ENCODE measurements at regions not wholly inside any gene's neighbourhood (a gene's known extent, or its start where the extent isn't known, plus 50 kb on each side); places are given as distances from the start of the nearest gene placed in this dataset.

GRCh38 chr14:49056021-49056420 is 530.2 kb downstream of the RPS29 start:
- Histone ChIP-seq H3K9ac (ENCODE audit: low read depth in 1 of 2, low read length in 2 of 2) (no peak overlapping the region), H3K4me3 (ENCODE audit: low read depth in 1 of 3, low read length in 3 of 3) (no peak overlapping the region), H3K9me3 (ENCODE audit: control insufficient read depth in 4 of 4, low read length in 3 of 4) (no peaks in the 10 kb centered on the region), H3K4me1 (ENCODE audit: control insufficient read depth in 4 of 4, insufficient read depth in 4 of 4, low read length in 3 of 4) (peaks cover 0 to 13% (median 9%) of the 10 kb centered on the region in 4 donors), H3K27me3 (ENCODE audit: control insufficient read depth in 4 of 4, insufficient read depth in 4 of 4, low read length in 3 of 4) (no peaks in the 10 kb centered on the region), H3K27ac (ENCODE audit: low read depth in 1 of 2, low read length in 2 of 2) (no peak overlapping the region), H3K36me3 (ENCODE audit: control insufficient read depth in 4 of 4, insufficient read depth in 3 of 4, low read depth in 1 of 4, low read length in 3 of 4) (no peaks in the 10 kb centered on the region)
- TF ChIP-seq ATF3 (IDR thresholded peaks at IDR 0.05) (no peak), FOXA2 (IDR thresholded peaks at IDR 0.05) (no peak)
- 92% methylated on average over 1 of the region's 1 CpG for WGBS
- no peak for DNase-seq (ENCODE audit: low spot score)

- Histone ChIP-seq H3K9ac (ENCODE audit: low read depth in 1 of 2, low read length in 2 of 2) (no peak overlapping the region), H3K27ac (ENCODE audit: low read depth in 1 of 2, low read length in 2 of 2) (no peak overlapping the region), H3K9me3 (ENCODE audit: control insufficient read depth in 4 of 4, low read length in 3 of 4) (no peaks in the 10 kb centered on the region), H3K27me3 (ENCODE audit: control insufficient read depth in 4 of 4, insufficient read depth in 4 of 4, low read length in 3 of 4) (no peaks in the 10 kb centered on the region), H3K36me3 (ENCODE audit: control insufficient read depth in 4 of 4, insufficient read depth in 3 of 4, low read depth in 1 of 4, low read length in 3 of 4) (no peaks in the 10 kb centered on the region), H3K4me3 (ENCODE audit: low read depth in 1 of 3, low read length in 3 of 3) (no peak overlapping the region), H3K4me1 (ENCODE audit: control insufficient read depth in 4 of 4, insufficient read depth in 4 of 4, low read length in 3 of 4) (no peaks in the 10 kb centered on the region)
- WGBS = 81% methylated on average over 2 of the region's 2 CpGs
- no peak for DNase-seq (ENCODE audit: low spot score)
- TF ChIP-seq HNF4G (IDR thresholded peaks at IDR 0.05) = no peak
- no peak for TF ChIP-seq REST (IDR thresholded peaks at IDR 0.05)
- no peak for TF ChIP-seq FOXA2 (IDR thresholded peaks at IDR 0.05)
- no peak for TF ChIP-seq JUND (IDR thresholded peaks at IDR 0.05)
- no peak for TF ChIP-seq RAD21 (IDR thresholded peaks at IDR 0.05)
- no peak for TF ChIP-seq RXRA (IDR thresholded peaks at IDR 0.05)
- TF ChIP-seq MAX (IDR thresholded peaks at IDR 0.05) = no peak
- no peak for TF ChIP-seq NR2F2 (IDR thresholded peaks at IDR 0.05)
- no peak for TF ChIP-seq HNF4A (conservative IDR thresholded peaks at IDR 0.05)
- no peak for TF ChIP-seq YY1 (IDR thresholded peaks at IDR 0.05)
- TF ChIP-seq FOXA1 (IDR thresholded peaks at IDR 0.05) = no peak
- TF ChIP-seq SP1 (IDR thresholded peaks at IDR 0.05) = no peak
- no peak for TF ChIP-seq EGR1 (IDR thresholded peaks at IDR 0.05; ENCODE audit: low read depth in 2 of 2)
- TF ChIP-seq GABPA (IDR thresholded peaks at IDR 0.05 in 1 of 2, conservative IDR thresholded peaks at IDR 0.05 in 1 of 2) = no peak
- TF ChIP-seq ATF3 (IDR thresholded peaks at IDR 0.05) = no peak
- no peak for TF ChIP-seq CTCF (IDR thresholded peaks at IDR 0.05; ENCODE audit: low read depth, low read length, missing input control)
- no peak for TF ChIP-seq TAF1 (conservative IDR thresholded peaks at IDR 0.05)
- TF ChIP-seq ZBTB33 (IDR thresholded peaks at IDR 0.05) = no peak
Measured at GRCh38 chr14:49052521-49052920, 533.7 kb downstream of the RPS29 start.
